Endodermal cell (in vitro differentiated cells): ENCODE measurements at regions not wholly inside any gene's neighbourhood (a gene's known extent, or its start where the extent isn't known, plus 50 kb on each side); places are given as distances from the start of the nearest gene placed in this dataset.

ENCODE experiments used
- DNase-seq: peaks from one replicate; pipeline ENCODE4 v3.0.0-alpha.2; 2017
- H3K27ac ChIP-seq: 2 replicates; pipeline ENCODE4 v1.5.1; 2013; ENCODE audit warnings: mild to moderate bottlenecking, low read depth, low read length, moderate library complexity
- H3K27me3 ChIP-seq: 2 replicates; pipeline ENCODE4 v1.6.1; 2013; ENCODE audit warnings: mild to moderate bottlenecking, low read length, moderate library complexity; ENCODE audit not compliant: insufficient read depth, control insufficient read depth, poor library complexity, severe bottlenecking
- H3K36me3 ChIP-seq: 2 replicates; pipeline ENCODE4 v1.7.0; 2013; ENCODE audit warnings: mild to moderate bottlenecking, low read length, moderate library complexity; ENCODE audit not compliant: control insufficient read depth, insufficient read depth
- H3K4me1 ChIP-seq: one replicate; pipeline ENCODE4 v1.7.0; 2013; ENCODE audit warnings: low read length; ENCODE audit not compliant: control insufficient read depth, insufficient read depth
- H3K4me3 ChIP-seq: 2 replicates; pipeline ENCODE4 v1.5.1; 2013; ENCODE audit warnings: mild to moderate bottlenecking, low read length, moderate library complexity
- H3K9ac ChIP-seq: 2 replicates; pipeline ENCODE4 v1.6.1; 2013; ENCODE audit warnings: mild to moderate bottlenecking, low read length, moderate library complexity; ENCODE audit not compliant: poor library complexity, severe bottlenecking; ENCODE audit errors: extremely low read depth
- H3K9me3 ChIP-seq: 2 replicates; pipeline ENCODE4 v1.6.1; 2013; ENCODE audit warnings: mild to moderate bottlenecking, low read length, moderate library complexity; ENCODE audit not compliant: control insufficient read depth
- H3K27ac Mint-ChIP-seq: 2 replicates; pipeline ENCODE4 v1.8.0; 2020; ENCODE audit warnings: mixed read lengths
- H3K27me3 Mint-ChIP-seq: 2 replicates; pipeline ENCODE4 v1.8.0; 2021; ENCODE audit warnings: mild to moderate bottlenecking, mixed read lengths; ENCODE audit not compliant: insufficient read depth
- H3K36me3 Mint-ChIP-seq: 2 replicates; pipeline ENCODE4 v1.8.0; 2020; ENCODE audit warnings: low read depth, mixed read lengths
- H3K4me1 Mint-ChIP-seq: 2 replicates; pipeline ENCODE4 v1.8.0; 2020; ENCODE audit warnings: mixed read lengths
- H3K4me3 Mint-ChIP-seq: 2 replicates; pipeline ENCODE4 v1.8.0; 2020; ENCODE audit warnings: mild to moderate bottlenecking, moderate library complexity, mixed read lengths
- H3K9me3 Mint-ChIP-seq: 2 replicates; pipeline ENCODE4 v1.8.0; 2020; ENCODE audit warnings: mild to moderate bottlenecking, mixed read lengths
- WGBS, 2 experiments: methylation state at CpG; one replicate each; pipeline versions ENCODE4 v1.1.5 to v1.1.7; 2013; ENCODE audit warnings: missing lambda C conversion rate in 2 of 2, mixed read lengths in 1 of 2; ENCODE audit not compliant: insufficient coverage in 1 of 2, insufficient read length in 1 of 2; 5-methylcytosine and 5-hydroxymethylcytosine counted together
- TF ChIP-seq, protein P1 (sequence below): fragments of 200-600 bp; sonication (generic); conservative IDR thresholded peaks from 2 replicates; pipeline ENCODE4 v1.5.0; 2021; ENCODE audit warnings: antibody characterized with exemption, mild to moderate bottlenecking

DNA sequence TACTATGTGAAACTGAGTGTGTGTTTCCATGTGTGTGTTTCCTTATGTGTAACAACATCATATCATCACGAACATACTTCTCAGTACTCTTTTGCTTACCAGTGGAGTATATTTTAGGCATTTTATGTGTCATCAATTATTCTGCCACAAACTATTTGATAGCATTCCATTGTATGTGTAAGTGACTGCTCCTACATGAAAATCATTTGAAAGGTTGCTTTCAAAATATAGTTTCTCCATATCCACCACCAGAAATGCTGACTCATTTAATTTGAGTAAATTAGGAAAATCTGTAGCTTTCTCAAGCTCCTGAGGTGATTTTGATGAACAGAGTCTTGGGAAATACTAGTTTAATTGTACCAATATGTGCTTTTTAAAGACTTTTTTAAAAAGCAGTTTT lies 376.2 kb downstream of the PCDH18 start:
- Mint-ChIP-seq H3K27me3 (no peaks in the 10 kb centered on the region), H3K9me3 (no peaks in the 10 kb centered on the region), H3K27ac (no peak overlapping the region), H3K36me3 (no peaks in the 10 kb centered on the region), H3K4me1 (no peaks in the 10 kb centered on the region), H3K4me3 (no peak overlapping the region)
- Histone ChIP-seq H3K4me3 (no peak overlapping the region), H3K4me1 (no peaks in the 10 kb centered on the region), H3K36me3 (no peaks in the 10 kb centered on the region), H3K9ac (no peak overlapping the region), H3K9me3 (no peaks in the 10 kb centered on the region), H3K27ac (no peak overlapping the region), H3K27me3 (no peaks in the 10 kb centered on the region)
- WGBS, 2 experiments: 100% methylated on average over 1 of the region's 1 CpG; no CpG with 5 or more reads in 1 of the 2 experiments
- no peak for DNase-seq
- TF ChIP-seq, protein P1, sequence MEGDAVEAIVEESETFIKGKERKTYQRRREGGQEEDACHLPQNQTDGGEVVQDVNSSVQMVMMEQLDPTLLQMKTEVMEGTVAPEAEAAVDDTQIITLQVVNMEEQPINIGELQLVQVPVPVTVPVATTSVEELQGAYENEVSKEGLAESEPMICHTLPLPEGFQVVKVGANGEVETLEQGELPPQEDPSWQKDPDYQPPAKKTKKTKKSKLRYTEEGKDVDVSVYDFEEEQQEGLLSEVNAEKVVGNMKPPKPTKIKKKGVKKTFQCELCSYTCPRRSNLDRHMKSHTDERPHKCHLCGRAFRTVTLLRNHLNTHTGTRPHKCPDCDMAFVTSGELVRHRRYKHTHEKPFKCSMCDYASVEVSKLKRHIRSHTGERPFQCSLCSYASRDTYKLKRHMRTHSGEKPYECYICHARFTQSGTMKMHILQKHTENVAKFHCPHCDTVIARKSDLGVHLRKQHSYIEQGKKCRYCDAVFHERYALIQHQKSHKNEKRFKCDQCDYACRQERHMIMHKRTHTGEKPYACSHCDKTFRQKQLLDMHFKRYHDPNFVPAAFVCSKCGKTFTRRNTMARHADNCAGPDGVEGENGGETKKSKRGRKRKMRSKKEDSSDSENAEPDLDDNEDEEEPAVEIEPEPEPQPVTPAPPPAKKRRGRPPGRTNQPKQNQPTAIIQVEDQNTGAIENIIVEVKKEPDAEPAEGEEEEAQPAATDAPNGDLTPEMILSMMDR: no peak

DNA sequence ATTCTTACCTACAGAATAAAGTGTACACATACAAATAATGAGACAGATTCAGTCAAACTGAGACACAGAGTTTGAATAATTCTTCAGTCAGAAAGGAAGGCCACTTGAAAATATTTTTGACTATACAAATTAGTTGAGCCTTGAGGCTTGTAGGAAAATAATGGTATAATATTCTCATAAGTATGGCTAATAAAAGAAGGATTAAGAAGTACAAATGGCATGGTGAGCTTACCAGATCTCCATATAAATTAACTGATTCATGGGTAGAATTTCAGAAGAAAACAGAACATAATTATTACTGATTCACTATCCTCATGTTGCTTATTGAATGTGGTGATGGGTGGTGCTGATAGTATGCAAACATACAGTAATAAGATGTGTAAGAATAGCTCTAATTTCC lies 401.1 kb downstream of the PCDH18 start:
- H3K36me3 ChIP-seq: no peaks in the 10 kb centered on the region
- H3K9ac ChIP-seq: no peak overlapping the region
- TF ChIP-seq, protein P1: no peak
- Mint-ChIP-seq H3K4me1 (no peaks in the 10 kb centered on the region), H3K4me3 (no peak overlapping the region), H3K36me3 (no peaks in the 10 kb centered on the region), H3K27ac (no peak overlapping the region), H3K27me3 (no peaks in the 10 kb centered on the region), H3K9me3 (no peaks in the 10 kb centered on the region)
- H3K4me3 ChIP-seq: no peak overlapping the region
- no peaks in the 10 kb centered on the region for H3K4me1 ChIP-seq
- H3K9me3 ChIP-seq: no peaks in the 10 kb centered on the region
- no peak for DNase-seq
- no peak overlapping the region for H3K27ac ChIP-seq
- H3K27me3 ChIP-seq: no peaks in the 10 kb centered on the region

DNA sequence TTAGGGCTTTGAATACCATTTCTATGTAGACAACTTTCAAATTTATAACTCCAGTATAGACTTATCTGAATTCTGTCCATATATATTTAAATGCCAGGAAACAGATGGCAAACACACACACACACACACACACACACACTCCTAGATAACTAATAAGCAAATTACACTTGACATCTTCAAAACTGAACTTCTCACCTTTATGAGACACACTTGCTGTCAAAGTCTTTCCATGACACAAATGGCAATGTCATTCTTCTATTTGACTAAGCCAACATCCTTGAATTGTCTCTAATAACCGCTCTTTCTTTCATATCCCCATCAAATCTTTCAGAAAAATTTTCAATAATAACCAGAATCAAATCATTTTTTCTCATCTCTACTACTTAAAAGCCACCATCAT lies 402.4 kb downstream of the PCDH18 start:
- Mint-ChIP-seq H3K4me1 (no peaks in the 10 kb centered on the region), H3K9me3 (no peaks in the 10 kb centered on the region), H3K4me3 (no peak overlapping the region), H3K27ac (no peak overlapping the region), H3K27me3 (no peaks in the 10 kb centered on the region), H3K36me3 (no peaks in the 10 kb centered on the region)
- no peaks in the 10 kb centered on the region for H3K9me3 ChIP-seq
- no peak overlapping the region for H3K4me3 ChIP-seq
- DNase-seq: no peak
- H3K9ac ChIP-seq: no peak overlapping the region
- no peak overlapping the region for H3K27ac ChIP-seq
- no peaks in the 10 kb centered on the region for H3K27me3 ChIP-seq
- H3K4me1 ChIP-seq: no peaks in the 10 kb centered on the region
- WGBS, 2 experiments: 88 to 100% methylated on average over 1 of the region's 1 CpG
- H3K36me3 ChIP-seq: no peaks in the 10 kb centered on the region
- TF ChIP-seq, protein P1: no peak
